ENCODE measurements at regions not wholly inside any gene's neighbourhood (a gene's known extent, or its start where the extent isn't known, plus 50 kb on each side); places are given as distances from the start of the nearest gene placed in this dataset.

- H3K36me3 ChIP-seq: no peaks in the 10 kb centered on the region
- no peaks in the 10 kb centered on the region for H3K4me1 ChIP-seq
- H3K9me3 ChIP-seq: peaks cover 16% of the 10 kb centered on the region
- H3K4me3 ChIP-seq: no peak overlapping the region
- intact Hi-C loops (cut with DNase I): no loop called here
- no peak for DNase-seq
- no peak for TF ChIP-seq CTCF (IDR thresholded peaks at IDR 0.05)
- no peaks in the 10 kb centered on the region for H3K27me3 ChIP-seq (ENCODE audit: low read depth)
- ATAC-seq: no peak
- no peak overlapping the region for H3K27ac ChIP-seq
Measured at GRCh38 chr2:81661081-81661480, 1356.5 kb upstream of the LRRTM1 start.

GRCh38 chr2:81658227-81658626, 1353.7 kb upstream of the LRRTM1 start:
- intact Hi-C loops (cut with DNase I): no loop called here
- Histone ChIP-seq H3K27me3 (ENCODE audit: low read depth) (no peaks in the 10 kb centered on the region), H3K4me1 (no peaks in the 10 kb centered on the region), H3K9me3 (peaks cover 16% of the 10 kb centered on the region), H3K27ac (no peak overlapping the region), H3K4me3 (no peak overlapping the region), H3K36me3 (no peaks in the 10 kb centered on the region)
- no peak for ATAC-seq
- no peak for DNase-seq
- no peak for TF ChIP-seq CTCF (IDR thresholded peaks at IDR 0.05)

GRCh38 chr2:81650048-81650971, 1345.8 kb upstream of the LRRTM1 start:
- no peaks in the 10 kb centered on the region for H3K4me1 ChIP-seq
- H3K9me3 ChIP-seq: no peaks in the 10 kb centered on the region
- no peaks in the 10 kb centered on the region for H3K36me3 ChIP-seq
- no peak overlapping the region for H3K27ac ChIP-seq
- H3K27me3 ChIP-seq (ENCODE audit: low read depth): no peaks in the 10 kb centered on the region
- no peak overlapping the region for H3K4me3 ChIP-seq
- TF ChIP-seq CTCF (IDR thresholded peaks at IDR 0.05): no peak
- DNase-seq (no peak), ATAC-seq (no peak)
- intact Hi-C loops (cut with DNase I): no loop called here

- no peak overlapping the region for H3K4me3 ChIP-seq
- H3K36me3 ChIP-seq: no peaks in the 10 kb centered on the region
- no peaks in the 10 kb centered on the region for H3K27me3 ChIP-seq (ENCODE audit: low read depth)
- ATAC-seq (no peak), DNase-seq (no peak)
- H3K27ac ChIP-seq: no peak overlapping the region
- H3K4me1 ChIP-seq: no peaks in the 10 kb centered on the region
- intact Hi-C loops (cut with DNase I): no loop called here
- no peaks in the 10 kb centered on the region for H3K9me3 ChIP-seq
- TF ChIP-seq CTCF (IDR thresholded peaks at IDR 0.05): no peak
Measured at GRCh38 chr2:81648806-81649205, 1344.3 kb upstream of the LRRTM1 start.

GRCh38 chr2:81648370-81648769, 1343.8 kb upstream of the LRRTM1 start:
- no peaks in the 10 kb centered on the region for H3K27me3 ChIP-seq (ENCODE audit: low read depth)
- no peak overlapping the region for H3K4me3 ChIP-seq
- no peaks in the 10 kb centered on the region for H3K36me3 ChIP-seq
- no peak for TF ChIP-seq CTCF (IDR thresholded peaks at IDR 0.05)
- ATAC-seq (no peak), DNase-seq (no peak)
- H3K9me3 ChIP-seq: no peaks in the 10 kb centered on the region
- H3K27ac ChIP-seq: no peak overlapping the region
- intact Hi-C loops (cut with DNase I): no loop called here
- no peaks in the 10 kb centered on the region for H3K4me1 ChIP-seq
